ENCODE measurements at regions not wholly inside any gene's neighbourhood (a gene's known extent, or its start where the extent isn't known, plus 50 kb on each side); places are given as distances from the start of the nearest gene placed in this dataset.
A peak's percentile ranks its signal among the peaks of the same experiment; 100 is the strongest.

DNA sequence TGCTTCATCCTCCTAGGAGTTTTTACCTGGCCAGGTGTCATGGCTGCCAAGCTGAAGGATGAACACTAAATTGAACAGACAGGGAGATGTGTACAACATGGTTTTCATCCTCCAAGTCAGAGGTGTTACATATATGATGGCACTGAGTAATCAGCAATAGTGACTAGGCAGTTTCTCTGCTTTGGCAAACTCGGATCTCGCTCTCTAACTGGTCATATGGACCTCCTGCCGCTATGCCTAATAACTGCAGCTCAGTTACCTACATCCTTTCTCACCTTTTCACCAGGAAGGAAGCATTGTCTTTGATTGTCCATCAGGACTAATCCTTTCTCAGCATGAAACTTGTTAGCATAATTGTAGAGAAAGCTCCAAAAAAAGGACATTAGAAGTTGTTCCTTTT is 175.9 kb upstream of the PLSCR5 start:
- no peaks in the 10 kb centered on the region; a peak in 1 of 4 replicates for H3K4me1 ChIP-seq (ENCODE audit: control insufficient read depth in 1 of 2, insufficient read depth in 2 of 2, low read depth in 1 of 2, low read length in 1 of 2)
- 13% methylated on average over 3 of the region's 3 CpGs for WGBS (ENCODE audit: low lambda C conversion rate)
- no peaks in the 10 kb centered on the region for H3K9me2 ChIP-seq
- H3K9me3 ChIP-seq, result no peaks in the 10 kb centered on the region
- CTCF ChIA-PET, result interaction anchor here (1.2 kb wide), 1 partner anchor 47 kb away, joined by 3 read pairs; no protein-coding TSS in a partner anchor
- H3K79me2 ChIP-seq (ENCODE audit: insufficient read depth), result no peaks in the 10 kb centered on the region
- no peak overlapping the region for H3K9ac ChIP-seq
- no peaks in the 10 kb centered on the region for H4K20me1 ChIP-seq (ENCODE audit: insufficient read depth)
- no peak overlapping the region for H2AFZ ChIP-seq (ENCODE audit: low read depth)
- H3K4me2 ChIP-seq, result peak overlapping the region; percentile 26; the same call in 1 of the 2 replicates
- DNase-seq, result no peak
- TF ChIP-seq EP300 (IDR thresholded peaks at IDR 0.05; ENCODE audit: borderline replicate concordance in 1 of 2, low read depth in 1 of 2, low read length in 1 of 2) (no peak), RCOR1 (IDR thresholded peaks at IDR 0.05; ENCODE audit: low read length) (no peak), SMC3 (IDR thresholded peaks at IDR 0.05; ENCODE audit: low read depth, low read length) (no peak), RFX5 (IDR thresholded peaks at IDR 0.05; ENCODE audit: low read length) (no peak), CHD2 (IDR thresholded peaks at IDR 0.05; ENCODE audit: low read length, partially characterized antibody) (no peak), ELF1 (IDR thresholded peaks at IDR 0.05) (no peak), RAD21 (IDR thresholded peaks at IDR 0.05; ENCODE audit: low read length) (no peak)
- TF ChIP-seq, protein P1, sequence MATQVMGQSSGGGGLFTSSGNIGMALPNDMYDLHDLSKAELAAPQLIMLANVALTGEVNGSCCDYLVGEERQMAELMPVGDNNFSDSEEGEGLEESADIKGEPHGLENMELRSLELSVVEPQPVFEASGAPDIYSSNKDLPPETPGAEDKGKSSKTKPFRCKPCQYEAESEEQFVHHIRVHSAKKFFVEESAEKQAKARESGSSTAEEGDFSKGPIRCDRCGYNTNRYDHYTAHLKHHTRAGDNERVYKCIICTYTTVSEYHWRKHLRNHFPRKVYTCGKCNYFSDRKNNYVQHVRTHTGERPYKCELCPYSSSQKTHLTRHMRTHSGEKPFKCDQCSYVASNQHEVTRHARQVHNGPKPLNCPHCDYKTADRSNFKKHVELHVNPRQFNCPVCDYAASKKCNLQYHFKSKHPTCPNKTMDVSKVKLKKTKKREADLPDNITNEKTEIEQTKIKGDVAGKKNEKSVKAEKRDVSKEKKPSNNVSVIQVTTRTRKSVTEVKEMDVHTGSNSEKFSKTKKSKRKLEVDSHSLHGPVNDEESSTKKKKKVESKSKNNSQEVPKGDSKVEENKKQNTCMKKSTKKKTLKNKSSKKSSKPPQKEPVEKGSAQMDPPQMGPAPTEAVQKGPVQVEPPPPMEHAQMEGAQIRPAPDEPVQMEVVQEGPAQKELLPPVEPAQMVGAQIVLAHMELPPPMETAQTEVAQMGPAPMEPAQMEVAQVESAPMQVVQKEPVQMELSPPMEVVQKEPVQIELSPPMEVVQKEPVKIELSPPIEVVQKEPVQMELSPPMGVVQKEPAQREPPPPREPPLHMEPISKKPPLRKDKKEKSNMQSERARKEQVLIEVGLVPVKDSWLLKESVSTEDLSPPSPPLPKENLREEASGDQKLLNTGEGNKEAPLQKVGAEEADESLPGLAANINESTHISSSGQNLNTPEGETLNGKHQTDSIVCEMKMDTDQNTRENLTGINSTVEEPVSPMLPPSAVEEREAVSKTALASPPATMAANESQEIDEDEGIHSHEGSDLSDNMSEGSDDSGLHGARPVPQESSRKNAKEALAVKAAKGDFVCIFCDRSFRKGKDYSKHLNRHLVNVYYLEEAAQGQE (IDR thresholded peaks at IDR 0.05; ENCODE audit: low read depth, low read length), result no peak
- TF ChIP-seq, protein P2, sequence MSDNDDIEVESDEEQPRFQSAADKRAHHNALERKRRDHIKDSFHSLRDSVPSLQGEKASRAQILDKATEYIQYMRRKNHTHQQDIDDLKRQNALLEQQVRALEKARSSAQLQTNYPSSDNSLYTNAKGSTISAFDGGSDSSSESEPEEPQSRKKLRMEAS (IDR thresholded peaks at IDR 0.05; ENCODE audit: low read depth), result no peak
- no peaks in the 10 kb centered on the region for H3K36me3 ChIP-seq (replicated peaks in 1 of 2; ENCODE audit: control insufficient read depth in 1 of 2, insufficient read depth in 2 of 2, low read length in 1 of 2)
- no peaks in the 10 kb centered on the region for H3K27me3 ChIP-seq (ENCODE audit: insufficient read depth)
- H3K27ac ChIP-seq (ENCODE audit: low read depth in 2 of 2, low read length in 1 of 2), result peak overlapping the region in 1 of 2 experiments; percentile 74; a peak in 2 of 4 replicates
- POLR2A ChIA-PET, result no interaction called here
- peaks cover 10% of the 10 kb centered on the region for H3F3A ChIP-seq (replicated peaks; ENCODE audit: insufficient read depth)
- H3K4me3 ChIP-seq (ENCODE audit: low read depth in 2 of 2, low read length in 1 of 2), result no peak overlapping the region; a peak in 1 of 4 replicates

DNA sequence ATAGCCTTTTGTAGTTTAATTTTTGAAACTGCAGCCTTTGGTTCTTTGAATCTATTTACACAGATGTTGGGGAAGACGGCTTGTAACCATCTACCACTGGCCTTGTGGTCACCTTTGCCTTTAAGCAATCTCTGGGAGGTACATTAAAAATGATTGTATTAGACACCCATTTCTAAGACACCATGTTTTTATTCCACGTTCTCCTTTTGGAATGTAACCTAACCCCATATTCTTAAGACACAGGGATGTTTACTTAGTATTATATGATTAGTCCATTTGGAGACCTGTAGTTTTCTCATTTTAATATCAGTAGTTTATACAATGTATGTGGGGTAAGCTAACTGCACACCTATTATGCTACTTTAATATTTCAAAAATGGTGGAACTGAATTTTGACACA is 175.1 kb upstream of the PLSCR5 start:
- Histone ChIP-seq H3K4me3 (ENCODE audit: low read depth in 2 of 2, low read length in 1 of 2) (no peak overlapping the region), H3K36me3 (replicated peaks in 1 of 2; ENCODE audit: control insufficient read depth in 1 of 2, insufficient read depth in 2 of 2, low read length in 1 of 2) (no peaks in the 10 kb centered on the region), H3F3A (replicated peaks; ENCODE audit: insufficient read depth) (peaks cover 10% of the 10 kb centered on the region), H3K4me1 (ENCODE audit: control insufficient read depth in 1 of 2, insufficient read depth in 2 of 2, low read depth in 1 of 2, low read length in 1 of 2) (no peaks in the 10 kb centered on the region; a peak in 1 of 4 replicates), H3K4me2 (no peak overlapping the region), H3K27ac (ENCODE audit: low read depth in 2 of 2, low read length in 1 of 2) (peak overlapping the region in 1 of 2 experiments; percentile 74; a peak in 1 of 4 replicates), H3K9me2 (no peaks in the 10 kb centered on the region), H3K9ac (no peak overlapping the region), H3K9me3 (no peaks in the 10 kb centered on the region), H3K79me2 (ENCODE audit: insufficient read depth) (no peaks in the 10 kb centered on the region), H4K20me1 (ENCODE audit: insufficient read depth) (no peaks in the 10 kb centered on the region), H2AFZ (ENCODE audit: low read depth) (no peak overlapping the region), H3K27me3 (ENCODE audit: insufficient read depth) (no peaks in the 10 kb centered on the region)
- no peak for TF ChIP-seq MEF2A (IDR thresholded peaks at IDR 0.05; ENCODE audit: borderline replicate concordance, low read depth)
- TF ChIP-seq SIN3A (IDR thresholded peaks at IDR 0.05; ENCODE audit: borderline replicate concordance, low read depth, low read length), result no peak
- TF ChIP-seq RXRA (IDR thresholded peaks at IDR 0.05; ENCODE audit: borderline replicate concordance, low read depth), result no peak
- WGBS (ENCODE audit: low lambda C conversion rate), result 9% methylated on average over 2 of the region's 2 CpGs
- DNase-seq, result no peak
- ChIA-PET CTCF (no interaction called here), POLR2A (no interaction called here)

All from SK-N-SH (cell line).